ENCODE measurements at regions not wholly inside any gene's neighbourhood (a gene's known extent, or its start where the extent isn't known, plus 50 kb on each side); places are given as distances from the start of the nearest gene placed in this dataset.

DNA sequence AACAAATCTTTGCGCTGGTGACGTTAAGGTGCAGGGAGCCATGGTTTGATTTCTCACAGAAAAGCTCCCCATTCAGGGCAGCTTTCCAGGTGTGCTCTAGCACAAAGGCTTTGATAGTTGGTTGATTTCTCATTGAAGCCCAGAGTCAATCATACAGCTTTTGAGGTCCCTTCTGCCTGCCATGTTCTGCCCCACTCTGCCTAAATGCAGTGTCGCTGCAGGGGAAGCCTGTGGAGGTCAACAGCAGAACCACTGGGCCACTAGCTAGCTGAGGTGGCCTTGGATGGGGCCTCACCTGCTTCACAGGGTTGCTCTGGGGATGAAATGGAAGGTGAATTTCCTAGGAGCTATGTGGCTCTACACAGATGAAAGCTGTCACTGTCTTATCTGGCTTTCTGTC, 278.3 kb downstream of the TLE3 start:
- TF ChIP-seq, protein P1, sequence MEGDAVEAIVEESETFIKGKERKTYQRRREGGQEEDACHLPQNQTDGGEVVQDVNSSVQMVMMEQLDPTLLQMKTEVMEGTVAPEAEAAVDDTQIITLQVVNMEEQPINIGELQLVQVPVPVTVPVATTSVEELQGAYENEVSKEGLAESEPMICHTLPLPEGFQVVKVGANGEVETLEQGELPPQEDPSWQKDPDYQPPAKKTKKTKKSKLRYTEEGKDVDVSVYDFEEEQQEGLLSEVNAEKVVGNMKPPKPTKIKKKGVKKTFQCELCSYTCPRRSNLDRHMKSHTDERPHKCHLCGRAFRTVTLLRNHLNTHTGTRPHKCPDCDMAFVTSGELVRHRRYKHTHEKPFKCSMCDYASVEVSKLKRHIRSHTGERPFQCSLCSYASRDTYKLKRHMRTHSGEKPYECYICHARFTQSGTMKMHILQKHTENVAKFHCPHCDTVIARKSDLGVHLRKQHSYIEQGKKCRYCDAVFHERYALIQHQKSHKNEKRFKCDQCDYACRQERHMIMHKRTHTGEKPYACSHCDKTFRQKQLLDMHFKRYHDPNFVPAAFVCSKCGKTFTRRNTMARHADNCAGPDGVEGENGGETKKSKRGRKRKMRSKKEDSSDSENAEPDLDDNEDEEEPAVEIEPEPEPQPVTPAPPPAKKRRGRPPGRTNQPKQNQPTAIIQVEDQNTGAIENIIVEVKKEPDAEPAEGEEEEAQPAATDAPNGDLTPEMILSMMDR (IDR thresholded peaks at IDR 0.05; ENCODE audit: low read depth, low read length, poor library complexity, severe bottlenecking) = no peak
- no peak for TF ChIP-seq EZH2phosphoT487 (IDR thresholded peaks at IDR 0.05; ENCODE audit: borderline replicate concordance, low read length)

Data from DOHH2 (cell line).